ENCODE measurements at regions not wholly inside any gene's neighbourhood (a gene's known extent, or its start where the extent isn't known, plus 50 kb on each side); places are given as distances from the start of the nearest gene placed in this dataset.

DNA sequence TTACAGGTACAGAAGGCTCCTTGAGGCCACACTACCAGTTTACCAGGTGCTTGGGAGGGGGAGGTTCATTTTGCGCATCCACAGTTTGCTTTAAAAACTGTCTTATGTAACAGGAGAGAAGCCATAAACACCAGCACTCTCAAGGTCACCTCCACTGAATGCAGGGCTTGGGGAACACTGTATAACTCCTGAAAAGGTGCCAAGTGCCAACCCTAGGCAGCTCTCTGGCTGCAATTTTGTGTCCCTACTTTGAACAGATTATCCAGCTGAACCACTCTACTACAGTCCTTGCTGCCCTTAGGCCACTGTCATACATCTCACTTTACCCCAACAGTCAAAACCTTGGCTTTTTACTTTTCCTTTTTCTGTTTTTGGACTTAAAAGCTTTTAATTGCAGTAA, 507.9 kb downstream of the SMARCA1 start:
- no peaks in the 10 kb centered on the region for H3K27me3 ChIP-seq (ENCODE audit: insufficient read depth, low read length)
- no peaks in the 10 kb centered on the region for H3K9me3 ChIP-seq (ENCODE audit: low read length)
- no peaks in the 10 kb centered on the region for H3F3A ChIP-seq (ENCODE audit: insufficient read depth, low read length)
- H3K9me2 ChIP-seq (ENCODE audit: low read depth, low read length) = no peaks in the 10 kb centered on the region
- no peak overlapping the region for H3K27ac ChIP-seq (ENCODE audit: low read depth, low read length, poor library complexity, severe bottlenecking)
- TF ChIP-seq CTCF (IDR thresholded peaks at IDR 0.05; ENCODE audit: low read length) = no peak
- no peak for TF ChIP-seq EZH2 (IDR thresholded peaks at IDR 0.05; ENCODE audit: borderline replicate concordance, low read length)
- H3K4me2 ChIP-seq (ENCODE audit: low read length) = no peak overlapping the region
- no peaks in the 10 kb centered on the region for H3K36me3 ChIP-seq (ENCODE audit: insufficient read depth, low read length)
- no peak overlapping the region for H2AFZ ChIP-seq (ENCODE audit: low read length)
- no peaks in the 10 kb centered on the region for H3K79me2 ChIP-seq (ENCODE audit: insufficient read depth, low read length)
- no peaks in the 10 kb centered on the region for H4K20me1 ChIP-seq (ENCODE audit: insufficient read depth, low read length)
- H3K4me3 ChIP-seq (ENCODE audit: low read depth, low read length, poor library complexity, severe bottlenecking) = no peak overlapping the region
- H3K9ac ChIP-seq (ENCODE audit: low read length) = no peak overlapping the region
- no peaks in the 10 kb centered on the region for H3K4me1 ChIP-seq (ENCODE audit: insufficient read depth, low read length, severe bottlenecking)

DNA sequence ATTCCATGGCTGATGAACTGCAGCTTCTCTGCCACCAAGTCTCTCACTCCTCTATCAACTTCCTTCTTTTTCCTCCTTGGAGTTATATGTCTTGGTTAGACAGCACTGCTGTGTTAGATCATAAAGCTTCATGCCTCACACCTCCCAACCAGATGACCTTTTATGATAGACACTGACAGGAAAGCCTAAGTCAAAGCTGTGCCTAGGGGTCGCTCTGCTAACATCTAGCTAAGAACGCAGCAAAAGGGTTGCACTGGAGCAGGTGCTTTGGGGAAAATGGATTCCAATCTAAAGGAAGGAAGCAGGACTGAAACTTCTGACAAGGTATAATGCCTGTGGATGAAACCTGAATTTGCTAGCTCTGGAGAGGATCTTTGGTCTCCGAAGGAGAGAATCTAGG, 509.7 kb downstream of the SMARCA1 start:
- Histone ChIP-seq H3K36me3 (ENCODE audit: insufficient read depth, low read length) (no peaks in the 10 kb centered on the region), H3K4me1 (ENCODE audit: insufficient read depth, low read length, severe bottlenecking) (no peaks in the 10 kb centered on the region), H3K4me3 (ENCODE audit: low read depth, low read length, poor library complexity, severe bottlenecking) (no peak overlapping the region), H3K79me2 (ENCODE audit: insufficient read depth, low read length) (no peaks in the 10 kb centered on the region), H4K20me1 (ENCODE audit: insufficient read depth, low read length) (no peaks in the 10 kb centered on the region), H3K27ac (ENCODE audit: low read depth, low read length, poor library complexity, severe bottlenecking) (no peak overlapping the region), H2AFZ (ENCODE audit: low read length) (no peak overlapping the region), H3K4me2 (ENCODE audit: low read length) (no peak overlapping the region), H3K9ac (ENCODE audit: low read length) (no peak overlapping the region), H3K9me3 (ENCODE audit: low read length) (no peaks in the 10 kb centered on the region), H3F3A (ENCODE audit: insufficient read depth, low read length) (no peaks in the 10 kb centered on the region), H3K27me3 (ENCODE audit: insufficient read depth, low read length) (no peaks in the 10 kb centered on the region), H3K9me2 (ENCODE audit: low read depth, low read length) (no peaks in the 10 kb centered on the region)
- no peak; the same call in 1 of the 2 replicates for TF ChIP-seq CTCF (IDR thresholded peaks at IDR 0.05; ENCODE audit: low read length)
- no peak for TF ChIP-seq EZH2 (IDR thresholded peaks at IDR 0.05; ENCODE audit: borderline replicate concordance, low read length)

- Histone ChIP-seq H3F3A (ENCODE audit: insufficient read depth, low read length) (no peaks in the 10 kb centered on the region), H3K4me2 (ENCODE audit: low read length) (no peak overlapping the region), H3K79me2 (ENCODE audit: insufficient read depth, low read length) (no peaks in the 10 kb centered on the region), H2AFZ (ENCODE audit: low read length) (no peak overlapping the region), H3K27ac (ENCODE audit: low read depth, low read length, poor library complexity, severe bottlenecking) (no peak overlapping the region), H3K4me3 (ENCODE audit: low read depth, low read length, poor library complexity, severe bottlenecking) (no peak overlapping the region), H3K9ac (ENCODE audit: low read length) (no peak overlapping the region), H3K36me3 (ENCODE audit: insufficient read depth, low read length) (no peaks in the 10 kb centered on the region), H4K20me1 (ENCODE audit: insufficient read depth, low read length) (no peaks in the 10 kb centered on the region), H3K9me3 (ENCODE audit: low read length) (no peaks in the 10 kb centered on the region), H3K9me2 (ENCODE audit: low read depth, low read length) (no peaks in the 10 kb centered on the region), H3K4me1 (ENCODE audit: insufficient read depth, low read length, severe bottlenecking) (no peaks in the 10 kb centered on the region), H3K27me3 (ENCODE audit: insufficient read depth, low read length) (no peaks in the 10 kb centered on the region)
- no peak for TF ChIP-seq CTCF (IDR thresholded peaks at IDR 0.05; ENCODE audit: low read length)
- no peak for TF ChIP-seq EZH2 (IDR thresholded peaks at IDR 0.05; ENCODE audit: borderline replicate concordance, low read length)
These were observed 515.7 kb downstream of the SMARCA1 start for GRCh38 chrX:129007631-129008030.

All from OCI-LY1 (cell line).